RCC 7860 (cell line): ENCODE measurements at regions not wholly inside any gene's neighbourhood (a gene's known extent, or its start where the extent isn't known, plus 50 kb on each side); places are given as distances from the start of the nearest gene placed in this dataset.
"Not testable (repeated sequence)": the region's sequence is repeated elsewhere in the genome, so short reads cannot be mapped to it uniquely, and the experiment has no call there.

Experiments used
- DNase-seq: peaks from one replicate; pipeline ENCODE4 v3.0.0-alpha.2; 2015; ENCODE audit warnings: low spot score
- FAIRE-seq: peaks from 2 replicates; lab custom pipeline; 2012; peaks lifted over from hg19 to GRCh38; lab: Jason Lieb, UNC

DNA sequence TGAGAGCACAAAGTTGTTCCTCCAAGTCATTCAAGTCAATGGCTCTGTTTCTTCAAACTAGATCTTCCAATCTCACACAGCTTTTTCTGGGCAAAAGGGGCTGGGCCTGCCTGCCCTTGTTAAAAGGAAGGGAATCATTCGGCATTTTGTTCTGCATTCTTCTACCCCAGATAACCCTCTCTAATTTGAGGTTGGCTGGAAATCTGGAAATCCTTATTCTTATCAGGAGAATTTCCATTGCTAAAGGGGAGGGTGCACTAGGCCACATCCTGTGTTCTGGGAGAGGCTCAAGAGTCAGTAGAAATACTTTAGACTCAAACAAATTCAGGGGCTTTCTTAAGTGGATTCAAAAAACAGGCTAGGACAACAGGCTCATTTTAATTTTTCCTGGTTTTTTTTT is 384.7 kb upstream of the ZNF462 start:
- no peak for DNase-seq
- FAIRE-seq, result no peak

DNA sequence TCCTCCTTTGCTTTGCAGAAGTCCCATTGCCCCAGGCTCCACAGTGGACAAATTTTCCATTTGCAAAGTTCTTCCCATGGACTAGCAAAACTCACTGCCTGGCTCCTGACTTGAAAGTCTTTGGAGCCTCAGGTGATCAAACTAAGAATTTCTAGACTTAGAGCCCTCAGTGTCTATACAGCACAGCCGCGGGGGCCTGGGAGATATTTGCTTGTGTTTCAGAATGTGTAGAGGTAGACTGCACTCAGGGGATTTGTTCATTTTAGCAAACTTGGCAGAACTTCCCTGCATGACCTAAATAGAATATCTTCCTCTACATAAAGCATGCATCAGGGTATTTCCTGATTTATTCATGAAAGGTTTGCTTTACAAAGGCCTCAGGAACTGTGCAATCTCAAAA is 384.2 kb upstream of the ZNF462 start:
- FAIRE-seq, result no peak
- DNase-seq, result no peak

DNA sequence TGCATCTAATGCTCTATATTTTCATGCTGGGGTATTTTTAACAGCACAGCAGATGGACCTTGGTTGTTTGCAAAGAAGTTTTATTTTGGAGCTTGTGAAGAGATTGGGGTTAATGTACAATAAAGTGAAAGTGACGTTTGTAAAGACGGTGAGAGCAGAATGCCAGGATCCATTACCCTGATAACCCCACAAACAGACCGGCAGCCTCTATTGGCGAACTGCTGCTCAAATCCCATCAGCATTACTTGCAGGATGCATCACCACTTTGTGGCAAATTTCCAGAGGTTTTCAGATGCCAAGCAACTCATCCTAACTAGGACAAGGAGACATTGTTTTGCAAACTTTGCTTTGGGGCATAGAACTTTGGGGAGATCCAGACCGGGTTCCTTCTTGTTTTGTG is 383.3 kb upstream of the ZNF462 start:
- FAIRE-seq (no peak), DNase-seq (no peak)

DNA sequence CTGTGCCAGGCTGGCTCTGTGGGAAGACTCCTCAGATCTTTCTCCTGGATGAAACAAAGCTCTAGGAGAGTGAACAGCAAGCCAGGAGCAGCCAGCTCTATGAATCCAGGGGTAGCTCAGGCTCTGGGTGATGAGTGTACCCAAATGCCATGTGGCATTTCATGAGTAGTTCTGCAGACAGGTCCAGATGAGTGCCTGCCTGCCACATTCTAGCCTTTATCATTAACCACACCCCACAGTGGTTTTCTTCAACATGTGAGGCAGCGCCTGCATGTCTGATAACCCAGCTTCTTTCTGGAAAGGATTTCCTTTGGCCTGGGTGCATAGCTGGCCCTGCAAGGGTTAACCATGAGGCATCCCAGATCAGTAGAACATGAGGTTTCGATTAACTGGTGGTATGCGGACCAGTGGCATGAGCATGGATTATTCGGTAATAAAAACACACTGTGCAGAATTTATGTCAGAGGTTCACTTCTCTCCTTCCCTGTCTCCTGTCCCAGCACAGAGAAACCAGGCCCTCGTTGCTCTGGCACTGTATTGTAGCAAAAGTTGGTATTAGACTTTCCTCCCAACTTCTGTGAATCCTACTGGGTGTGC is 381.9 kb upstream of the ZNF462 start:
- DNase-seq (no peak), FAIRE-seq (no peak)

DNA sequence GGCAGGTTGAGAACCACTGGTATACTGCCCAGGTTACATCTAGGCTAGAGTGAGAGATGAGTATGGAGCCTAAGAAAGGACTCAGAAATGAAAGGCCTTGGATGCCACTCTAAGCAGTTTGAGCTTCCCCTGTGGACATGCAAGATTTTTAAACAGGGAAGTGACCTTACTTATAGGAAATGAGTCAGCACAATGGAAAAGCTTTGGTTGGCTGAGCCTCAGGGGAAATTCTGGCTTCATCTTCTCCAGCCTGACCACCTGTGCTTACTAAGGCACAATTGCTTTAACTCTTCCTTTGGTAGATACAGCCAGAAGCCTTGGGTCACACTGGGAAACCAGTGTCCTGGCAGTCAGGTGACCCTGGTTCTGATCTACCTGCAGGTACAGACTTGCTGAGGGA is 380.2 kb upstream of the ZNF462 start:
- FAIRE-seq (no peak), DNase-seq (no peak)

DNA sequence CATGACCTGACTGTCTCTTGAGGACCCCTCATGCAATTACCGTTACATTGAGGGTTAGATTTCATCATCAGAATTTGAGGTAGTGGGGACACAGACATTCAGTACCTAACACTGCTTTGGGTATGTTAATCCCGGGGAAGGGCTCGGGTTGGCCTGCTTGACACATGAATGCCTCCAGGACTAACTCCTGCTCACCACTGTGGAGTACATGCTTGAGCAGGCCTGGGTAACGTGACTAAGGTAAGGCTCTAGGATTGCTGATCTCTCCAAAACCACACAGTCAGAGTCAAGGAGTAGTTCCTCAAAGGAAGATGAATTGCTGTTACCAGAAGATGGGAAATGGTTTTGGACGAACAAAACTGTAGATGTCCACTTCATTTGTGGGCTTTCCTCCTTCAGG is 376.3 kb upstream of the ZNF462 start:
- no peak for DNase-seq
- FAIRE-seq, result no peak

DNA sequence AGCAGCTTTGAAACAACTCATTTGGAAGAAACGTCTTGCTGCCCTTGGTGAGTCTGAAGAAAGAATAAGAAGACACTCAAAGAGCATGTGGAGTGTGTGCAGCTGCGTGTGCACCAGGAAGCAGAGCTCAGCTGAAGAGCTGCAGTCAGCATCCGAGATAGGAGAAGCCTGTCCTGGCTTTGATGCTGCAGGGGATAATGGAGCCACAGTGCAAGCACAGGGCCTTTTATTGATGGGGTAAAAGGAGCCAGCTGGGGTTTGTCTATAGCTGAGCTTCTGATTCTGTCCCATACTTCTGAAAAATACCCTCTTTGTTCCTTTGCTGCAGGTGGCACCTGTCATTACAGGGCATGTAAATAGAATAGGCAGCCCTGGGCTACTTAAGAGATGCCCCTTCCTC is 375.7 kb upstream of the ZNF462 start:
- DNase-seq (no peak), FAIRE-seq (no peak)

DNA sequence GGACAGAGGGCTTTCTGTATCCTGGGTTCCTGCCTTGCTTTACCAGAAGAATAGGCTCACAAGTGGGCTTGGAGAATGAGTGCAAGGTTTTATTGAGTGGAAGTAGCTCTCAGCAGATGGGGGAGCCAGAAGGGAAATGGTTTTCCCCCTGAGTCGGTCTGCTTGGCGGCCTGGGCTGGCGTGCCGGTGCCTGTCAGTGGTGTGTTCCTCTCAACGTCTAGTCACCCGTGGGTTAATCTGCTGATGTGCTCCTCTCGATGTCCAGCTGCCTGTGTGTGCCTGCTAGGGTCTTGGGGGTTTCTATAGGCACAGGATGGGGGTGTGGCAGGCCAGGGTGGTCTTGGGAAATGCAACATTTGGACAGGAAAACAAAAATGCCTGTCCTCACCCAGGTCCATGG is 370.8 kb upstream of the ZNF462 start:
- not testable (repeated sequence) for DNase-seq, FAIRE-seq

DNA sequence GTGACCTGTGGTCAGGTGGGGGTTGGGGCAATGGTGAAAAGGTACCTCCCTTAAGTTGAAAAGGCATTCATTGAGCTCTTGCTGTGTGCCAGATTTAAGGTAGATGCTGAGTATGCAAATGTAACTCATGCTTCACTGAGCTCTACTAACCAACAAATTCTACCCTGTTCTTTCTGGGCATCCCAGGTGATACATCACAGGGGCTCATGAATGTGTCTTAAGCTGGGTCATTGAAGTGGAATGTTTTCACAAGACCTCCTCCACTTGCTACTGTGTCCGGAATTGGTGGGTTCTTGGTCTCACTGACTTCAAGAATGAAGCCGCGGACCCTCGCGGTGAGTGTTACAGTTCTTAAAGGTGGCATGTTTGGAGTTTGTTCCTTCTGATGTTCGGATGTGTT is 362.8 kb upstream of the ZNF462 start:
- no peak for FAIRE-seq
- DNase-seq, result no peak

DNA sequence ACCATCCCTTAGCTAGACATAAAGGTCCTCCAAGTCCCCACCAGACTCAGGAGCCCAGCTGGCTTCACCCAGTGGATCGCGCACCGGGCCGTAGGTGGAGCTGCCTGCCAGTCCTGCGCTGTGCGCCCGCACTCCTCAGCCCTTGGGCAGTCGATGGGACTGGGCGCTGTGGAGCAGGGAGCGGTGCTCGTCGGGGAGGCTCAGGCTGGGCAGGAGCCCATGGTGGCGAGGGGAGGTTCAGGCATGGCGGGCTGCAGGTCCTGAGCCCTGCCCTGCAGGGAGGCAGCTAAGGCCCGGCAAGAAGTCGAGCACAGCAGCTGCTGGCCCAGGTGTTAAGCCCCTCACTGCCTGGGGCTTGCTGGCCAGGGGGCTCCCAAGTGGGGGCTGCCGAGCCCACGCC is 361.8 kb upstream of the ZNF462 start:
- DNase-seq, FAIRE-seq: not testable (repeated sequence)

DNA sequence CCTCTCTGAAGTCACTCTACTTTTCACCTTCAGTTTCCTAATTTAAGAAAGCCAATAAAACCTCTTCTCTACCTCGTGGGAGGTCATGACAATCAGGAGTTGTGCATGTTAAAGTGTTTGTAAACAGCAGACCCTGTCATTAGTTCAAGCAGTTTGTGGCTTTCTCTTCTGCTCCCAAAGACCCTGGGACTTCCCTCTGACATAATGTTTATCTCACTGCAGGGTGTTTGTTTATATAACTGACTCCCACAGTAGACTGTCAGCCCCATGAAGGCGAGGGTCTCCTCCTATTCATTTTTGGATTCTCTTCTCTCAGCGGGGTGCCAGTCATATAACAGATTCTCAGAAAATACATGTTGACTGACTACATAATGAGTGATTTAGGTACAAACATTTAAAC is 360.0 kb upstream of the ZNF462 start:
- DNase-seq (no peak), FAIRE-seq (no peak)

DNA sequence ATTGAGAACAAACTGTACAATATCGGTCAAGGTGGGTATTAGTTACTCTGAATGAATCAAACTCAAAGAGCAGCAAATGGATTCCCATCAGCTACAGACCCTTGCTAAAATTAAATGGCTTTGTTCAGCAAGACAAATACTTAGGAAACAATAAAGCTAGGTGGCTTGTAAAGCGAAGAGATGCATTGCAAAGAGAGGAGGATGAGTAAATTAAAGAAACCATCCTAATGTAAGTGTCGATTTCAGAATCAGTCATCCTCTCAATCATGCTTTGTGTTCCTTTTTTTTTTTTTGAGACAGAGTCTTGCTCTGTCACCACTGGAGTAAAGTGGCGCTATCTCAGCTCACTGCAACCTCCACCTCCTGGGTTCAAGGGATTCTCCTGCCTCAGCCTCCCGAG is 359.2 kb upstream of the ZNF462 start:
- DNase-seq, result no peak
- no peak for FAIRE-seq

DNA sequence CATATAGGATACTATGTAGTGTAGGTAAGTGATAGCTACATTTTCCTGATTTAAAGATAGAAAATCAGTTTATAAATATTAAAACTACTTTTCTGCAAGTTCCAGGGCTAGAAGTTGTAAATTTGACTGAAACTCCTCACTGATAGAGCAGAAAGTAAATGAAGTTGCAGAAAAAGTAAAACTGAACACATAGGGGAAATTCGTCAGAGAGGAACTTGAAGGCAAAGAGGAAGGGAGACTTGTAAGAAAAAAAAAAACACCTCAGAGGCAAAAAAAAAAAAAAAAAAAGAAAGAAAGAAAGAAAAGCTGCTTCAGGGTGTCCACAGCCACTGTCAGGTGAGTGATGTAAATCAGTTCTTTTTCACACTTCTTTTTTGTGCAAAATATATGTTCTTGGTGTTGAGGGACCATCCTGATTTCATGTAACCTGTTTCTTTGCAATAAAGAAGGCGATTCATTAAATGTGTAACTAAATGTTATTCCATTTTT is 336.2 kb upstream of the ZNF462 start:
- FAIRE-seq (no peak), DNase-seq (no peak)

DNA sequence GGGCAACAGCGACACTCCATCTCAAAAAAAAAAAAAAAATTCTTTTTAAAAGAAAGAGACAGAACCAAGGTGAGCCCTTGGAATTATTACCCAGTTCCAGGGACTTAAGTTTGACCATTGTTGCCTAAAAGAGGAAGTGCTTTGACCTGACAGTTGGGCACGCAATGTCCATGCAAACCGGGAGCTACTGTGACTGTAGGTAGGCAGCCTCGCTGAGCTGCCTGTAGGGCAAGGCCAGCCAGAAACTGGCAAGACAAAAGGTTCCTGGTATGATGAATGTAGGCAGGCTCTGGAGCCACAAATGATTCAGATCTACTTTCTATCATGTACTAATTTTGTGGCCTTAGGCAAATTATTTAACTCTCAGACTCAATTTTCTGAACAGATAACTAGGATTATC is 334.8 kb upstream of the ZNF462 start:
- FAIRE-seq (no peak), DNase-seq (no peak)

DNA sequence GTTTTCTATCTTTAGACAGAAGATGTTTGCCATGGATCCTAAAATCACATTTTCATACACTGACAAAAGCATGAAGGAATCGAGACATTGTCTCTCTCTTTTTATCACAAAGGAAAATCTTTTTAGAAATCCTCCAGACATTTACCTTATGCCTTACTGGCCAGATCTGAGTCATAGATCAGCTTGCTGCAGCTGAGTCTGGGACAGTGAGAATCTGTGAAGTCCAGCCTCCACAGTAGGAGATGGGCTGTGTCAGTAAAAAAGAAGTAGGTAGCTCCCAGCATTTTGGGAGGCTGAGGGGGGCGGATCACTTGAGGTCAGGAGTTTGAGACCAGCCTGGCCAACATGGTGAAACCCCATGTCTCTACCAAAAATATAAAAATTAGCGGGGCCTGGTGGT is 333.4 kb upstream of the ZNF462 start:
- DNase-seq (no peak), FAIRE-seq (no peak)

DNA sequence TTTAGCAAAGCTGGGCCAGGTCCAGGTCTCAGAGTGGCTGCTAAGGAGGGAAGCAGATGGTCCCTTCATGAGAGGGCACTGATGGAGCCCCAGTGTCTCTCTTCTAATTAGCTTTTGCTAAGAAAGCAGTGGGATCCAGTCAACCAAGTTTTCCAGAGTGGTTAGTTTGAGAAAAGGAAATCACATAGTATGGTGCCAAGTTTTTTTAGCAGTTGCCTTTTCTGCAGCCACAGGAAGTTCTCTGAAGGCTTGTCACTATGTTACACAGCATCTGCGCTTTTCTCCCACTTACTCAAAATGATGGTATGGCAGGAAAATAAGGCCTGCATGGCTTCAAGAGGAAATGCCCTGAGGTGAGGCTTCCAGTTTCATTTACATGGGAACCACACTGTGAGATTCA is 331.5 kb upstream of the ZNF462 start:
- no peak for FAIRE-seq
- no peak for DNase-seq

DNA sequence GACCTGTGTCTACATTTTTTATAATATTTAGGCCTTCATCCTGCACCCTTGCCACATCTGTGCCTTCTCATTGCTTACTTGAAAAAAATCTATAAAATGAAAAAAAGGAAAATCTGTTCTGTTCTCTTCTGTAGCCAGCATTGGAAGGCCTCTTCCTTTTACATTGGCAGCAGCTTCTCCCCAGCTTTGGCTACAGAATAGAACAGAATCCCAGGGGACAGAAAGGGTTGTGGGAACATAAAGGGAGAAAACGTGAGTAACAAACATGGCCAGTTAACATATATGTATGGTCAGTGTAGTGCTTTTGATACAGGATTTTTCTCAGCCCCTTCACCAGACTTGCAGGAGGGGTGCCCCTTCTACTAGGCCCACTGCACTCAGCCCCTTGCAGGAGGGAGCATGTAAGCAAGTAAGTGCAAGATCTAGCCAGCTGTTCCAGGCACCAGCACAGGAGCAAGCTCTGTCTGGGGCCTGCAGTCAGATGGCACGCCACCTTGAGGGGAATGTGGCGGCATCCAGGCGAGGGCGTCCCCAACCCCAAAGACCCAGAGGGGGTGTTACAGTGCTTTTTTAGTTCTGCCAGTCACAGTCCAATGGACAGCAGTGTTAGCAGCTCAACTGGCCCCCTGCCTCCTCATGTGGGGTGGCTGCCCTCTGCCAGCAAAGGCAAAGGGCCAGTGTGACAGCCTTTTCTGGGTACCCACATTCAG is 330.5 kb upstream of the ZNF462 start:
- FAIRE-seq, result no peak
- DNase-seq, result no peak

DNA sequence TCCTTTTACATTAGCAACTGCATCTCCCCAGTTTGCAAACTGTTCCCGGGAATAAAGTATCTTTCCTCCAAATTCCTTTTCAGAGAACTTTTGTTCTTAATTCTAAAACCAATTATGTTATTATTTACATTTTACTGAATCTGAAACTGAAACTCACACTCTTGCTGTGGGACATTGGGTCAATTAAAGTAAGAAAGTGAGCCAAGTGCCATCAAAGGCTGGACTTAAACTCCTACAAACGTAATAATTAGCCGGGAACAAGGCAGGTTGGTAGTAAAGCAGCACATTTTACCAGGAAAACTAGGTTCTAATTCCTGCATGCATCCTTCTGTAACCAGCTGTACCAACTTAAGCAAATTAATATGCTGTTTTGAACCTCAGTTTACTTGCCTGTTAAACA is 328.2 kb upstream of the ZNF462 start:
- no peak for FAIRE-seq
- DNase-seq, result no peak

DNA sequence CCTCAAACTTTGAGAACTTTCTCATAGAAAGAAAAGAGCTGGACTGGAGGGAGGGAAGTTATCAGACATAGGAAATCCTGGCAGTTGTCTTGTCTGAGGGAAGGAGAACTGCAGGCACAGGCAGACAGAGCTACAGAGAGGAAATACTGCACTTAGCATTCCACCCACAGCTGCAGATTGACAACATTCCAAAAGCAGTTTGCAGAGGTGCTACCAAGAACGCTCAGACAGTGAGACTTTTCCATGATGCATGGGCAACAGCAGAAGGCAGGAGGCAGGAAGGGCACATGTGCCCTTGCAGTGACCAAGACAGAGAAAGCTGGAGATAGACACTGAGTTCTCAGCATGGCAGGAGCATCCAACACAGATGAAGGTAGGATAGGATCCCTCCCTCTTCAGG is 327.5 kb upstream of the ZNF462 start:
- FAIRE-seq, result no peak
- DNase-seq, result no peak

DNA sequence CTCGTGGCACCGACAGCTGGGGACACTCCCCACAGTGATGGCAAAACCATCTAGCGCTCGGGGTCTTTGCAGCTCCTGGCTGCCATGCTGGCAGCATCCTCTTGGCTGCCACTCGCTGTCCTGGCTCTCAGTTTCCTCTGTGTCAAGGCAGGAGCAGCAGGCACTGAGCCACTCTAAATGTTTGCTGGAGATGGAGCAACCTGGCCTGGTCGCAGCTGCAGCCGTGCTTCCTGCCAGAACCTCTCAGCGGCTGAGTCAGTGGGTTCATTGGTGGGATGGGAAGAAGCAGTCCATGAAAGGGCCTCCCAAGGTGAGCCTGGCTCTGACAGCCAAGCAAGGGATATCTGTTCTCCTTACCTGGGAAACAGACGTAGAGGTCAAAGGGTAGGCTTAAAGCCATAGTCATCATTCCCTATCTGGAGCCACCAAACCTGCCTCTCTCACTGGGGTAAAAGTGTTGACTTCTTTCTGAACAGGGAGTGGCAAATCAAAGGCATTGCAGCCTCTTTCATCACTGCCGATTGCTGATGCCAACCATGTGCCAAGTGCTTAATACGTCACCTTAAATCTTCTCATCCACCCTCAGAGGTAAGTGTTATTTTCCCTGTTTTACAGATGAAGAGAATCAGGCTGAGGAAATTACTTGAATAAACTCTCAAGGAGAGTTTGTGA is 304.8 kb upstream of the ZNF462 start:
- FAIRE-seq, result no peak
- DNase-seq, result no peak

DNA sequence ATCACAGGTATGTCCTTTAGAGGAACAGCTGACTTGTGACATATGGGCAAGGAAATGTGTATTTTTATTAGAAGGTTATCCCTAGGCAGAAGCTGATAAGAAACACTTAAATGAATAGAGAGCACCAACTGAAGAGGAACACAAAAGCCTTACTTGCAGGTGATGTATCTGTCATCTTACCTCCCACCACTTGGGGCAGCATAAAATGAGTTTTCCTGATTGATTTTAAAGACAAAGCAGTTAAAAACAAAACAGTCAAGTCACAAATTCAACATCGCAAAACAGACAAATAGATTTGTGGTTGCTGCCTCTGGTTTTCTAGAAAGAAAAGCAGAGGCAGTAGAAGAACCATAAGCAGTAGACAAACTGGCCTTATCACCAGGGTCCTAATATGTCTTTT is 302.4 kb upstream of the ZNF462 start:
- FAIRE-seq (no peak), DNase-seq (no peak)

DNA sequence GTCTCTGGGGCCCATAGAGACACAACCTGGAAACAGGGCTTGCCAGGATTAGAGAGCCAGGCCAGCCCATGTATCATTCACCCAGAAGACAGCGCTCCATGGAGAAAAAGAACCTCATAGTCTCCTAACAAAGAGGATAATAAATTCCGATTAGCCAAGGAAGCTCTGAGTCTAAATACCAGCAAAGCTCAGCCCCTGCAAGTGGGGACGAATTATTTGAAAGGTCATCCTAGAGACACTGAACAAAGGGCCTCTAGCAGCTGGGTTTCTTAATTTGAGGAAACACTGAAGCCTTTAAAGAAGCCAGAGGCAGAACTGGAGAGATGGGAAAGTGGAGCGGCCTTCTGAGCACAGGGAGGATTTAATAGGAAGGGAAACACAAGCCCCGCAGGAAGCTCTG is 287.1 kb upstream of the ZNF462 start:
- FAIRE-seq, result no peak
- no peak for DNase-seq
